DND-41 (cell line): ENCODE measurements at regions not wholly inside any gene's neighbourhood (a gene's known extent, or its start where the extent isn't known, plus 50 kb on each side); places are given as distances from the start of the nearest gene placed in this dataset.

Experiments
- ATAC-seq: fragments of 200-7000 bp; cut with Tn5 transposase; 3 replicates; pipeline ENCODE4 v1.9.1; 2021; ENCODE audit warnings: low read depth; ENCODE audit not compliant: insufficient read depth
- DNase-seq: peaks from one replicate; pipeline ENCODE4 v3.0.0-alpha.2; 2020
- H2AFZ ChIP-seq: 2 replicates; pipeline ENCODE4 v1.6.0; 2012; ENCODE audit warnings: low read depth, low read length
- H3K27ac ChIP-seq: 2 replicates; pipeline ENCODE4 v1.5.1; 2012; ENCODE audit warnings: low read length, inconsistent platforms
- H3K27me3 ChIP-seq: fragments of 200-600 bp; sonication (generic); 2 replicates; pipeline ENCODE4 v1.6.0; 2012; ENCODE audit warnings: low read length, mild to moderate bottlenecking, inconsistent platforms; ENCODE audit not compliant: insufficient read depth, poor library complexity
- H3K36me3 ChIP-seq: 2 replicates; pipeline ENCODE4 v1.5.1; 2012; ENCODE audit warnings: low read length, inconsistent platforms; ENCODE audit not compliant: insufficient read depth
- H3K4me1 ChIP-seq: 2 replicates; pipeline ENCODE4 v1.5.1; 2012; ENCODE audit warnings: mild to moderate bottlenecking, low read length; ENCODE audit not compliant: insufficient read depth
- H3K4me2 ChIP-seq: 2 replicates; pipeline ENCODE4 v1.6.0; 2012; ENCODE audit warnings: mild to moderate bottlenecking, moderate library complexity, low read length, inconsistent platforms; ENCODE audit not compliant: insufficient read depth
- H3K4me3 ChIP-seq, 2 experiments: fragments of 200-600 bp in 1 of 2; shearing (Covaris generic) in 1 of 2; 2 replicates each; pipeline ENCODE4 v1.5.1; 2012 to 2016; ENCODE audit warnings: inconsistent platforms in 2 of 2, low read length in 2 of 2, mild to moderate bottlenecking in 2 of 2, low read depth in 1 of 2, moderate library complexity in 1 of 2
- H3K79me2 ChIP-seq: 2 replicates; pipeline ENCODE4 v1.6.0; 2012; ENCODE audit warnings: low read length, inconsistent platforms; ENCODE audit not compliant: insufficient read depth
- H3K9ac ChIP-seq: 2 replicates; pipeline ENCODE4 v1.6.0; 2012; ENCODE audit warnings: low read depth, mild to moderate bottlenecking, inconsistent platforms, low read length, moderate library complexity
- H3K9me3 ChIP-seq: 2 replicates; pipeline ENCODE4 v1.5.1; 2012; ENCODE audit warnings: low read length, moderate library complexity, mild to moderate bottlenecking, inconsistent platforms; ENCODE audit not compliant: insufficient read depth, severe bottlenecking
- H4K20me1 ChIP-seq: 2 replicates; pipeline ENCODE4 v1.6.0; 2012; ENCODE audit warnings: low read length; ENCODE audit not compliant: insufficient read depth
- CTCF ChIP-seq: IDR thresholded peaks from 2 replicates; pipeline ENCODE4 v1.5.1; 2012; ENCODE audit warnings: borderline replicate concordance, low read length, moderate library complexity, mild to moderate bottlenecking; ENCODE audit not compliant: poor library complexity, severe bottlenecking; ENCODE audit errors: extremely low read depth
- EZH2 ChIP-seq: IDR thresholded peaks from 3 replicates; pipeline ENCODE4 v1.6.1; 2012; ENCODE audit warnings: borderline replicate concordance, low read depth, mild to moderate bottlenecking, moderate library complexity, low read length, inconsistent platforms; ENCODE audit not compliant: severe bottlenecking

DNA sequence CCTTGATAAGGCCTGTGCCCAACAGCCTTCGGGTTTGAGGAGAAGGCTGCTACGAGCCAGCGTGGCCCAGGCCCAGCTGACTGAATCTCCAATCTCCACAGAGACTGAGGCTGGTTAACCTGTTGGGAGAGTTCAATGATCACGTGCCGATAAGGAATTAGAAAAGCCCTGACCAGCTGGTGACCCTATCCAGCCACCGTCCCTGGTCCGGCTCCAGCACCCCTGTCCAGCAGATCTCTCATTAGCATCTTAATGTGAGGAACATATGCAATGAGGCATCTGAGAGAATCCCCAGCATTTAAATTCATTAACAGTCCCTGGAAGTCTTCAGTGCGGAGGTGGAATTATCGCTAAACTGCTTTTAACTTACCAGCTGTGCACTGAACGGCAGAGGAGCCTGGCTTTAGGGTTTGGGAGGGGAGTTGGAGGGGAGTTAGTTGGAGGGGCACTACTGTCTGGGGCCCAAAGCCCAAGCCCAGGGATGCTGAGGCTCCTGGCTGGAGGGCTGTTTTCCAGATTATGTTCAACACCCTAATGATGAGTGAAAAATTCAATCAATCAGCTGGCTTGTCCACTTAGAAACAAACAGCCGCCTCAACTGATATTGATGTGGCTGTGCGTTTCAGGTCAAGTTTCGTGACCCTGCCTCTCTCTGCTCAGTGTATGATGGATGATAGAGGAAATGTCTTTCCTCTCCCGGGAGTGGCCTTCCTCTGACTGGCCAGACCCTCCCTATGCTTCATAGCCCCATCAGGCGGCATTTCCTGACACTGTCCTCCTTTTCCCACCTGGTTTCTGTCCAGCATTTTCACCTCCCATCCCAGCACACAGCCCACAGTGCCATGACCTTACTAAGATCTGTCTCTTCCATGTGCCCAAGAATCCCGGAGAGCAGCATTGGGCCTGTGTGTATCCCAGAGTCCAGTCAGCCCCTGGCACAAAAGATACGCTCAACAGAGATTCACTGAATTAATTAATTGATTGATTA, 184.5 kb downstream of the CCT6B start:
- H3K27me3 ChIP-seq = peaks cover 29% of the 10 kb centered on the region
- H3K36me3 ChIP-seq = no peaks in the 10 kb centered on the region
- no peaks in the 10 kb centered on the region for H3K9me3 ChIP-seq
- no peak for TF ChIP-seq EZH2
- peaks cover 4% of the 10 kb centered on the region for H4K20me1 ChIP-seq
- H3K4me2 ChIP-seq = no peak overlapping the region
- no peaks in the 10 kb centered on the region for H3K79me2 ChIP-seq
- DNase-seq (no peak), ATAC-seq (no peak)
- no peaks in the 10 kb centered on the region for H3K4me1 ChIP-seq
- H3K4me3 ChIP-seq = no peak overlapping the region
- no peak overlapping the region for H2AFZ ChIP-seq
- no peak overlapping the region for H3K9ac ChIP-seq
- H3K27ac ChIP-seq = no peak overlapping the region

DNA sequence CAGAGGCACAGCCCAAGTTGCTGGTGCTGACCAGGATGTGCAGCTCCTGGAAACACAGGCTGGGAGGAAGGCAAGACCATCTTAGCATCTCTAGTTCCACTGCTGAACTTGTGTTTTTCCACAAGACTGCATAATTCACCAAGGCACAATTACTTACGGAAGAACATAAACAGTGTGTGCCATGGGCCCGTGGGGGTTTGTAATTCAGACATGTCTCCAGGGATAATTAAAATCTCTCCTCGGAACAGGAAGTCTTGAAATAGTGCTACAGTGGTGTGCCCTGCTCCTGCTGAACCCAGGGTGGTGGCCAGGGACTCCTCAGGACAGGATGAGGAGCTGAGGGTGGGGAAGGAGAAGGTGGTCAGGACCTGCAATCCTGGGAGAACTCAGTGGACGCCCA, 188.2 kb downstream of the CCT6B start:
- Histone ChIP-seq H3K79me2 (no peaks in the 10 kb centered on the region), H3K27me3 (peaks cover 36% of the 10 kb centered on the region), H3K4me3 (no peak overlapping the region), H3K9ac (no peak overlapping the region), H4K20me1 (no peaks in the 10 kb centered on the region; the same call in 1 of the 2 replicates), H3K27ac (no peak overlapping the region), H3K4me2 (no peak overlapping the region), H3K9me3 (no peaks in the 10 kb centered on the region), H2AFZ (no peak overlapping the region), H3K4me1 (no peaks in the 10 kb centered on the region), H3K36me3 (no peaks in the 10 kb centered on the region)
- ATAC-seq (no peak), DNase-seq (no peak)
- TF ChIP-seq CTCF (no peak), EZH2 (no peak)

GRCh38 chr17:34771891-34772290, 189.4 kb downstream of the CCT6B start:
- DNase-seq (no peak), ATAC-seq (no peak)
- H3K9ac ChIP-seq = no peak overlapping the region
- no peaks in the 10 kb centered on the region for H3K9me3 ChIP-seq
- no peaks in the 10 kb centered on the region for H3K4me1 ChIP-seq
- TF ChIP-seq EZH2 = no peak
- TF ChIP-seq CTCF = no peak
- H3K4me2 ChIP-seq = no peak overlapping the region
- no peak overlapping the region for H2AFZ ChIP-seq
- H3K36me3 ChIP-seq = no peaks in the 10 kb centered on the region
- H3K79me2 ChIP-seq = no peaks in the 10 kb centered on the region
- H3K27me3 ChIP-seq = peaks cover 36% of the 10 kb centered on the region
- H3K4me3 ChIP-seq = no peak overlapping the region
- no peaks in the 10 kb centered on the region; the same call in 1 of the 2 replicates for H4K20me1 ChIP-seq
- no peak overlapping the region for H3K27ac ChIP-seq

GRCh38 chr17:34770586-34770985, 190.7 kb downstream of the CCT6B start:
- no peak for ATAC-seq
- Histone ChIP-seq H3K4me2 (no peak overlapping the region), H3K9ac (no peak overlapping the region), H3K27ac (no peak overlapping the region), H2AFZ (no peak overlapping the region), H3K36me3 (no peaks in the 10 kb centered on the region), H3K27me3 (peaks cover 39% of the 10 kb centered on the region), H3K4me1 (no peaks in the 10 kb centered on the region), H3K79me2 (no peaks in the 10 kb centered on the region), H4K20me1 (no peaks in the 10 kb centered on the region; the same call in 1 of the 2 replicates), H3K9me3 (no peaks in the 10 kb centered on the region), H3K4me3 (no peak overlapping the region)
- TF ChIP-seq EZH2 (no peak), CTCF (no peak)
- no peak for DNase-seq
